ENCODE measurements at regions not wholly inside any gene's neighbourhood (a gene's known extent, or its start where the extent isn't known, plus 50 kb on each side); places are given as distances from the start of the nearest gene placed in this dataset.

DNA sequence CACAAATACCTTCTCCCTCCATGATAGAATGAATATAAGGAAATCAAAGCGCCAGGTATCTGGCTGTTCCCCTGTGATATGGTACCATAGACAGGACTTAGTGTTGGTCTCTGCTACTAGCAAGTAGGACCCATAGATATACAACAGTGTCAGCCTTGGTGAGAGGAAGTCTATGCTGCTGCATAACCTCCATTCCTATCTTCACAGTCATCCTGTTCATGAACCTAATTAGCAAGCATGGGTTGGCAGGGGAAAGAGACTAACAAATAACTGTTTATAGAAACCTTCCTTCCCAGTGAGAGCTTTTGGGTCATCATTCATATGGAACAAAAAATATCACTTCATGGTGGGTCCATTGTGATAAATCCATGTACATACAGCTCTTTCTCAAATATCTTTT is 188.9 kb upstream of the FAM98A start:
- TF ChIP-seq POLR2A (IDR thresholded peaks at IDR 0.05) (no peak), EP300 (IDR thresholded peaks at IDR 0.05) (no peak), CTCF (IDR thresholded peaks at IDR 0.05) (no peak)
